ENCODE measurements at regions not wholly inside any gene's neighbourhood (a gene's known extent, or its start where the extent isn't known, plus 50 kb on each side); places are given as distances from the start of the nearest gene placed in this dataset.

- no peaks in the 10 kb centered on the region for H3K36me3 ChIP-seq (ENCODE audit: control insufficient read depth in 2 of 2, insufficient read depth in 2 of 2, low read length in 2 of 2)
- H3K27ac ChIP-seq (ENCODE audit: low read depth in 2 of 2, low read length in 2 of 2) = no peak overlapping the region
- no peak overlapping the region for H3K9ac ChIP-seq (ENCODE audit: low read depth in 1 of 2, low read length in 2 of 2)
- no peaks in the 10 kb centered on the region for H3K9me3 ChIP-seq (ENCODE audit: control insufficient read depth in 2 of 2, low read length in 2 of 2)
- H3K4me3 ChIP-seq (ENCODE audit: low read length in 2 of 2) = no peak overlapping the region
- H3K27me3 ChIP-seq (ENCODE audit: control insufficient read depth in 2 of 2, insufficient read depth in 2 of 2, low read length in 2 of 2) = no peaks in the 10 kb centered on the region
- no peaks in the 10 kb centered on the region for H3K4me1 ChIP-seq (ENCODE audit: control insufficient read depth in 2 of 2, insufficient read depth in 2 of 2, low read length in 2 of 2)
Measured at GRCh38 chr4:126038502-126039144, 723.9 kb downstream of the FAT4 start.

- Histone ChIP-seq H3K9me3 (ENCODE audit: control insufficient read depth in 2 of 2, low read length in 2 of 2) (no peaks in the 10 kb centered on the region), H3K36me3 (ENCODE audit: control insufficient read depth in 2 of 2, insufficient read depth in 2 of 2, low read length in 2 of 2) (no peaks in the 10 kb centered on the region), H3K4me1 (ENCODE audit: control insufficient read depth in 2 of 2, insufficient read depth in 2 of 2, low read length in 2 of 2) (no peaks in the 10 kb centered on the region)
Measured at GRCh38 chr4:126046081-126046614, 731.4 kb downstream of the FAT4 start.

GRCh38 chr4:126047114-126047513 lies 732.4 kb downstream of the FAT4 start:
- Histone ChIP-seq H3K27ac (ENCODE audit: low read depth in 2 of 2, low read length in 2 of 2) (no peak overlapping the region), H3K4me3 (ENCODE audit: low read length in 2 of 2) (no peak overlapping the region), H3K4me1 (ENCODE audit: control insufficient read depth in 2 of 2, insufficient read depth in 2 of 2, low read length in 2 of 2) (no peaks in the 10 kb centered on the region), H3K9ac (ENCODE audit: low read depth in 1 of 2, low read length in 2 of 2) (no peak overlapping the region), H3K9me3 (ENCODE audit: control insufficient read depth in 2 of 2, low read length in 2 of 2) (no peaks in the 10 kb centered on the region), H3K36me3 (ENCODE audit: control insufficient read depth in 2 of 2, insufficient read depth in 2 of 2, low read length in 2 of 2) (no peaks in the 10 kb centered on the region), H3K27me3 (ENCODE audit: control insufficient read depth in 2 of 2, insufficient read depth in 2 of 2, low read length in 2 of 2) (no peaks in the 10 kb centered on the region)

More at GRCh38 chr4:126046081-126046614, 731.4 kb downstream of the FAT4 start:
- H3K9ac ChIP-seq (ENCODE audit: low read depth in 1 of 2, low read length in 2 of 2) = no peak overlapping the region
- no peak overlapping the region for H3K4me3 ChIP-seq (ENCODE audit: low read length in 2 of 2)
- H3K27ac ChIP-seq (ENCODE audit: low read depth in 2 of 2, low read length in 2 of 2) = no peak overlapping the region
- no peaks in the 10 kb centered on the region for H3K27me3 ChIP-seq (ENCODE audit: control insufficient read depth in 2 of 2, insufficient read depth in 2 of 2, low read length in 2 of 2)

GRCh38 chr4:126051689-126052424 lies 737.1 kb downstream of the FAT4 start:
- no peaks in the 10 kb centered on the region for H3K4me1 ChIP-seq (ENCODE audit: control insufficient read depth in 2 of 2, insufficient read depth in 2 of 2, low read length in 2 of 2)
- no peaks in the 10 kb centered on the region for H3K27me3 ChIP-seq (ENCODE audit: control insufficient read depth in 2 of 2, insufficient read depth in 2 of 2, low read length in 2 of 2)
- no peak overlapping the region for H3K27ac ChIP-seq (ENCODE audit: low read depth in 2 of 2, low read length in 2 of 2)
- no peaks in the 10 kb centered on the region for H3K36me3 ChIP-seq (ENCODE audit: control insufficient read depth in 2 of 2, insufficient read depth in 2 of 2, low read length in 2 of 2)
- H3K4me3 ChIP-seq (ENCODE audit: low read length in 2 of 2) = no peak overlapping the region
- no peaks in the 10 kb centered on the region for H3K9me3 ChIP-seq (ENCODE audit: control insufficient read depth in 2 of 2, low read length in 2 of 2)
- H3K9ac ChIP-seq (ENCODE audit: low read depth in 1 of 2, low read length in 2 of 2) = no peak overlapping the region

- Histone ChIP-seq H3K9me3 (ENCODE audit: control insufficient read depth in 2 of 2, low read length in 2 of 2) (no peaks in the 10 kb centered on the region), H3K27ac (ENCODE audit: low read depth in 2 of 2, low read length in 2 of 2) (no peak overlapping the region), H3K4me3 (ENCODE audit: low read length in 2 of 2) (no peak overlapping the region), H3K4me1 (ENCODE audit: control insufficient read depth in 2 of 2, insufficient read depth in 2 of 2, low read length in 2 of 2) (no peaks in the 10 kb centered on the region), H3K36me3 (ENCODE audit: control insufficient read depth in 2 of 2, insufficient read depth in 2 of 2, low read length in 2 of 2) (no peaks in the 10 kb centered on the region), H3K27me3 (ENCODE audit: control insufficient read depth in 2 of 2, insufficient read depth in 2 of 2, low read length in 2 of 2) (no peaks in the 10 kb centered on the region), H3K9ac (ENCODE audit: low read depth in 1 of 2, low read length in 2 of 2) (no peak overlapping the region)
Measured at GRCh38 chr4:126056116-126056650, 741.4 kb downstream of the FAT4 start.

- H3K9ac ChIP-seq (ENCODE audit: low read depth in 1 of 2, low read length in 2 of 2) = no peak overlapping the region
- no peaks in the 10 kb centered on the region for H3K9me3 ChIP-seq (ENCODE audit: control insufficient read depth in 2 of 2, low read length in 2 of 2)
- no peaks in the 10 kb centered on the region for H3K27me3 ChIP-seq (ENCODE audit: control insufficient read depth in 2 of 2, insufficient read depth in 2 of 2, low read length in 2 of 2)
- H3K36me3 ChIP-seq (ENCODE audit: control insufficient read depth in 2 of 2, insufficient read depth in 2 of 2, low read length in 2 of 2) = no peaks in the 10 kb centered on the region
- H3K27ac ChIP-seq (ENCODE audit: low read depth in 2 of 2, low read length in 2 of 2) = no peak overlapping the region
- no peaks in the 10 kb centered on the region for H3K4me1 ChIP-seq (ENCODE audit: control insufficient read depth in 2 of 2, insufficient read depth in 2 of 2, low read length in 2 of 2)
- H3K4me3 ChIP-seq (ENCODE audit: low read length in 2 of 2) = no peak overlapping the region
Measured at GRCh38 chr4:126057371-126057770, 742.6 kb downstream of the FAT4 start.

- no peak overlapping the region for H3K27ac ChIP-seq (ENCODE audit: low read depth in 2 of 2, low read length in 2 of 2)
- no peak overlapping the region for H3K4me3 ChIP-seq (ENCODE audit: low read length in 2 of 2)
- H3K27me3 ChIP-seq (ENCODE audit: control insufficient read depth in 2 of 2, insufficient read depth in 2 of 2, low read length in 2 of 2) = no peaks in the 10 kb centered on the region
- H3K9me3 ChIP-seq (ENCODE audit: control insufficient read depth in 2 of 2, low read length in 2 of 2) = no peaks in the 10 kb centered on the region
- H3K9ac ChIP-seq (ENCODE audit: low read depth in 1 of 2, low read length in 2 of 2) = no peak overlapping the region
- no peaks in the 10 kb centered on the region for H3K4me1 ChIP-seq (ENCODE audit: control insufficient read depth in 2 of 2, insufficient read depth in 2 of 2, low read length in 2 of 2)
- H3K36me3 ChIP-seq (ENCODE audit: control insufficient read depth in 2 of 2, insufficient read depth in 2 of 2, low read length in 2 of 2) = no peaks in the 10 kb centered on the region
Measured at GRCh38 chr4:126058596-126058995, 743.8 kb downstream of the FAT4 start.

- Histone ChIP-seq H3K9me3 (ENCODE audit: control insufficient read depth in 2 of 2, low read length in 2 of 2) (peaks cover 0 to 5% of the 10 kb centered on the region in 2 donors), H3K27me3 (ENCODE audit: control insufficient read depth in 2 of 2, insufficient read depth in 2 of 2, low read length in 2 of 2) (no peaks in the 10 kb centered on the region), H3K36me3 (ENCODE audit: control insufficient read depth in 2 of 2, insufficient read depth in 2 of 2, low read length in 2 of 2) (no peaks in the 10 kb centered on the region), H3K27ac (ENCODE audit: low read depth in 2 of 2, low read length in 2 of 2) (no peak overlapping the region), H3K9ac (ENCODE audit: low read depth in 1 of 2, low read length in 2 of 2) (no peak overlapping the region), H3K4me1 (ENCODE audit: control insufficient read depth in 2 of 2, insufficient read depth in 2 of 2, low read length in 2 of 2) (no peaks in the 10 kb centered on the region), H3K4me3 (ENCODE audit: low read length in 2 of 2) (no peak overlapping the region)
Measured at GRCh38 chr4:126061655-126062054, 746.9 kb downstream of the FAT4 start.

- no peak overlapping the region for H3K27ac ChIP-seq (ENCODE audit: low read depth in 2 of 2, low read length in 2 of 2)
- H3K27me3 ChIP-seq (ENCODE audit: control insufficient read depth in 2 of 2, insufficient read depth in 2 of 2, low read length in 2 of 2) = no peaks in the 10 kb centered on the region
- no peak overlapping the region for H3K9ac ChIP-seq (ENCODE audit: low read depth in 1 of 2, low read length in 2 of 2)
- no peaks in the 10 kb centered on the region for H3K36me3 ChIP-seq (ENCODE audit: control insufficient read depth in 2 of 2, insufficient read depth in 2 of 2, low read length in 2 of 2)
- H3K4me3 ChIP-seq (ENCODE audit: low read length in 2 of 2) = no peak overlapping the region
- H3K9me3 ChIP-seq (ENCODE audit: control insufficient read depth in 2 of 2, low read length in 2 of 2) = peaks cover 0 to 5% of the 10 kb centered on the region in 2 donors
- H3K4me1 ChIP-seq (ENCODE audit: control insufficient read depth in 2 of 2, insufficient read depth in 2 of 2, low read length in 2 of 2) = no peaks in the 10 kb centered on the region
Measured at GRCh38 chr4:126065016-126065415, 750.3 kb downstream of the FAT4 start.

Measured in mucosa of rectum (tissue), 2 donors.